RWPE2 (cell line): ENCODE measurements at regions not wholly inside any gene's neighbourhood (a gene's known extent, or its start where the extent isn't known, plus 50 kb on each side); places are given as distances from the start of the nearest gene placed in this dataset.

ENCODE experiments used
- ATAC-seq: fragments of 200-7000 bp; cut with Tn5 transposase; 3 replicates; pipeline ENCODE4 v1.9.1; 2021; ENCODE audit warnings: low read depth
- DNase-seq: peaks from one replicate; pipeline ENCODE4 v3.0.0-alpha.2; 2020; ENCODE audit warnings: low spot score
- H3K27ac ChIP-seq: fragments of 450-650 bp; 2 replicates; pipeline ENCODE4 v1.5.1; 2017; ENCODE audit warnings: mild to moderate bottlenecking; ENCODE audit not compliant: poor library complexity, severe bottlenecking
- H3K27me3 ChIP-seq: fragments of 250-450 bp; sonication (Bioruptor Pico); 2 replicates; pipeline ENCODE4 v1.5.1; 2021; ENCODE audit warnings: mild to moderate bottlenecking, moderate library complexity; ENCODE audit not compliant: insufficient read depth, poor library complexity, severe bottlenecking
- H3K36me3 ChIP-seq: fragments of 250-450 bp; sonication (Bioruptor Pico); 2 replicates; pipeline ENCODE4 v1.5.1; 2020; ENCODE audit warnings: low read depth, mild to moderate bottlenecking, moderate library complexity
- H3K4me1 ChIP-seq: fragments of 250-450 bp; sonication (Bioruptor Pico); 2 replicates; pipeline ENCODE4 v1.5.1; 2021; ENCODE audit warnings: mild to moderate bottlenecking, moderate library complexity; ENCODE audit not compliant: insufficient read depth, poor library complexity, severe bottlenecking
- H3K4me3 ChIP-seq: fragments of 250-450 bp; sonication (Bioruptor Pico); 2 replicates; pipeline ENCODE4 v1.5.1; 2021; ENCODE audit warnings: mild to moderate bottlenecking, moderate library complexity; ENCODE audit not compliant: severe bottlenecking
- H3K9me3 ChIP-seq: fragments of 250-450 bp; sonication (Bioruptor Pico); 2 replicates; pipeline ENCODE4 v1.5.1; 2021; ENCODE audit warnings: mild to moderate bottlenecking, moderate library complexity; ENCODE audit not compliant: severe bottlenecking
- TF ChIP-seq, protein P1 (sequence below): fragments of 450-650 bp; IDR thresholded peaks from one replicate; pipeline ENCODE4 v1.5.1; 2017; ENCODE audit warnings: mild to moderate bottlenecking, moderate library complexity; ENCODE audit not compliant: poor library complexity, severe bottlenecking

- TF ChIP-seq, protein P1, sequence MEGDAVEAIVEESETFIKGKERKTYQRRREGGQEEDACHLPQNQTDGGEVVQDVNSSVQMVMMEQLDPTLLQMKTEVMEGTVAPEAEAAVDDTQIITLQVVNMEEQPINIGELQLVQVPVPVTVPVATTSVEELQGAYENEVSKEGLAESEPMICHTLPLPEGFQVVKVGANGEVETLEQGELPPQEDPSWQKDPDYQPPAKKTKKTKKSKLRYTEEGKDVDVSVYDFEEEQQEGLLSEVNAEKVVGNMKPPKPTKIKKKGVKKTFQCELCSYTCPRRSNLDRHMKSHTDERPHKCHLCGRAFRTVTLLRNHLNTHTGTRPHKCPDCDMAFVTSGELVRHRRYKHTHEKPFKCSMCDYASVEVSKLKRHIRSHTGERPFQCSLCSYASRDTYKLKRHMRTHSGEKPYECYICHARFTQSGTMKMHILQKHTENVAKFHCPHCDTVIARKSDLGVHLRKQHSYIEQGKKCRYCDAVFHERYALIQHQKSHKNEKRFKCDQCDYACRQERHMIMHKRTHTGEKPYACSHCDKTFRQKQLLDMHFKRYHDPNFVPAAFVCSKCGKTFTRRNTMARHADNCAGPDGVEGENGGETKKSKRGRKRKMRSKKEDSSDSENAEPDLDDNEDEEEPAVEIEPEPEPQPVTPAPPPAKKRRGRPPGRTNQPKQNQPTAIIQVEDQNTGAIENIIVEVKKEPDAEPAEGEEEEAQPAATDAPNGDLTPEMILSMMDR: no peak
- H3K36me3 ChIP-seq: no peaks in the 10 kb centered on the region
- no peaks in the 10 kb centered on the region for H3K9me3 ChIP-seq
- H3K4me3 ChIP-seq: no peak overlapping the region
- no peak for ATAC-seq
- H3K27me3 ChIP-seq: peaks cover 3% of the 10 kb centered on the region
- no peak overlapping the region for H3K27ac ChIP-seq
- H3K4me1 ChIP-seq: no peaks in the 10 kb centered on the region
- DNase-seq: no peak
Measured at GRCh38 chr13:91233291-91233690, 114.2 kb upstream of the MIR17HG start.

DNA sequence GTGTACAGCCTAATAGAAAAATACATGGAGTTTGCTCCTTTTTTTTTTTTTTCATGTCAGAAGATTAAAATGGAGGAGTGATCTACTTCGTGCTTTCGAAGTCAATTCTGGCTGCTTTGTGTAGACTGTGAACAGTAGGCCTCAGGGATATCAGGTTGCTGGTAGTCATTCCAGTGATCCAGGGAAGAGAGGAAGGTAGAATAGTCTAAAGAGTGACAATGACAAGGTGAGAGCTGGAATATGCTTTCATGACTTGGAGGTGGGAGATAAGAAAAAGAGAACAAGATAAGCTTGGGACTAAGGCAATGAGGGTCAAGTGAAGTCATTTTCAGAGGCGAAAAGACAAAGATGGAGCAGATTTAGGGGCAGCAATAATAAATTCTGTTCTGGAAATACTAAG lies 111.3 kb upstream of the MIR17HG start:
- no peak for DNase-seq
- Histone ChIP-seq H3K36me3 (no peaks in the 10 kb centered on the region), H3K27me3 (no peaks in the 10 kb centered on the region), H3K4me3 (no peak overlapping the region), H3K9me3 (no peaks in the 10 kb centered on the region), H3K4me1 (no peaks in the 10 kb centered on the region), H3K27ac (no peak overlapping the region)
- TF ChIP-seq, protein P1: no peak
- ATAC-seq: no peak

DNA sequence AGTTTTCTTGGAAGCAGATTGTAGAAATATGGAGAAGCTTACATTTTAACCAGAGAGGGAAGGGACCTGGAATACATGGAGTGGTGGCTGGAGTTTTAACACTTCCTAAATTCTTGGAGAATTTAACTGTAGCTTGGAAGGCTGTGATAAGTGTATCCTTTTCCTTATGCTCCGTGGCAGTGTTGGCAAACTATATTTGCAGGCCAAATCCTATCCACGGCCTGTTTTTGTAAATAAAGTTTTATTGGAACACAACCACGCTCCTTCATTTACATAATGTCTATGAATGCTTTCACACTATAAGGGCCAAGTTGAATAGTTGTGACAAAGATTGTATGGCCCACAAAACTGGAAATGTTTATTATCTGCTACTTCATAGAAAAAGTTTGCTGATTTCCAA lies 110.6 kb upstream of the MIR17HG start:
- no peak for DNase-seq
- Histone ChIP-seq H3K4me3 (no peak overlapping the region), H3K36me3 (no peaks in the 10 kb centered on the region), H3K9me3 (no peaks in the 10 kb centered on the region), H3K4me1 (no peaks in the 10 kb centered on the region), H3K27me3 (no peaks in the 10 kb centered on the region), H3K27ac (no peak overlapping the region)
- TF ChIP-seq, protein P1: no peak
- ATAC-seq: no peak

DNA sequence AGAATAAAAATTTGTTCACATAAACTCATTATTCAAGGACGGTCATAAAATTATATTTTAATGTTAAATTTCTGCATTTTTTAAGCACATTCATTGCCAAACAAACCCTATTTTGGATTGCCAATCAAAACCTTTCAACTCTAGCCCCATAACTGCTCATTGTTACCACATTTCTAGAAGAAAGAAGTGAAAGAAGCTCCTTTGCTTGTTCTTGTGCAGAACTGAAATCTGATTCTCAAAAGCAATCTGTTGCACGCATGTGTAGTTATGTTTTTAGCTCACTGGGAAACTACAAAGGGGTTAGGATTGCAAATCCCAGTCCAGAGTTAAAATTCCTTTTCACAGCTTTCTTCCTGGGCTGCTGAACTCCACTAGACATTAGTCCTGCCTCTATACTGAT lies 109.5 kb upstream of the MIR17HG start:
- Histone ChIP-seq H3K4me3 (no peak overlapping the region), H3K36me3 (no peaks in the 10 kb centered on the region), H3K27me3 (no peaks in the 10 kb centered on the region), H3K27ac (no peak overlapping the region), H3K4me1 (no peaks in the 10 kb centered on the region), H3K9me3 (no peaks in the 10 kb centered on the region)
- ATAC-seq (no peak), DNase-seq (no peak)
- TF ChIP-seq, protein P1: no peak

GRCh38 chr13:91240341-91240740 lies 107.1 kb upstream of the MIR17HG start:
- TF ChIP-seq, protein P1: no peak
- no peaks in the 10 kb centered on the region for H3K4me1 ChIP-seq
- H3K4me3 ChIP-seq: no peak overlapping the region
- H3K27me3 ChIP-seq: no peaks in the 10 kb centered on the region
- H3K9me3 ChIP-seq: no peaks in the 10 kb centered on the region
- no peaks in the 10 kb centered on the region for H3K36me3 ChIP-seq
- no peak overlapping the region for H3K27ac ChIP-seq
- DNase-seq (no peak), ATAC-seq (no peak)
